OCI-LY1 (cell line): ENCODE measurements at regions not wholly inside any gene's neighbourhood (a gene's known extent, or its start where the extent isn't known, plus 50 kb on each side); places are given as distances from the start of the nearest gene placed in this dataset.

Source experiments
- H2AFZ ChIP-seq: fragments of 200-600 bp; sonication (generic), shearing (Covaris generic); 2 replicates; pipeline ENCODE4 v1.6.0; 2014; ENCODE audit warnings: antibody characterized with exemption, mild to moderate bottlenecking, low read length
- H3F3A ChIP-seq: fragments of 200-600 bp; sonication (generic), shearing (Covaris generic); 2 replicates; pipeline ENCODE4 v1.6.0; 2014; ENCODE audit warnings: mild to moderate bottlenecking, antibody characterized with exemption, low read length, moderate library complexity; ENCODE audit not compliant: insufficient read depth
- H3K27ac ChIP-seq: fragments of 200-600 bp; sonication (generic); 2 replicates; pipeline ENCODE4 v1.5.1; 2014; ENCODE audit warnings: low read length, mixed run types, mild to moderate bottlenecking, low read depth; ENCODE audit not compliant: poor library complexity, severe bottlenecking
- H3K27me3 ChIP-seq: fragments of 200-600 bp; sonication (generic); 2 replicates; pipeline ENCODE4 v1.6.0; 2014; ENCODE audit warnings: antibody characterized with exemption, mild to moderate bottlenecking, low read length, moderate library complexity; ENCODE audit not compliant: insufficient read depth
- H3K36me3 ChIP-seq: fragments of 200-600 bp; sonication (generic); 2 replicates; pipeline ENCODE4 v1.6.1; 2014; ENCODE audit warnings: mild to moderate bottlenecking, antibody characterized with exemption, low read length, moderate library complexity, mixed read lengths; ENCODE audit not compliant: insufficient read depth
- H3K4me1 ChIP-seq: fragments of 200-600 bp; sonication (generic); 2 replicates; pipeline ENCODE4 v1.5.1; 2014; ENCODE audit warnings: mild to moderate bottlenecking, low read length, moderate library complexity; ENCODE audit not compliant: insufficient read depth, severe bottlenecking
- H3K4me2 ChIP-seq: fragments of 200-600 bp; sonication (generic), shearing (Covaris generic); 2 replicates; pipeline ENCODE4 v1.6.1; 2014; ENCODE audit warnings: low read length
- H3K4me3 ChIP-seq: fragments of 200-600 bp; sonication (generic); 2 replicates; pipeline ENCODE4 v1.5.1; 2014; ENCODE audit warnings: low read length, low read depth, mild to moderate bottlenecking, mixed read lengths; ENCODE audit not compliant: poor library complexity, severe bottlenecking
- H3K79me2 ChIP-seq: fragments of 200-600 bp; shearing (Covaris generic); 2 replicates; pipeline ENCODE4 v1.6.1; 2016; ENCODE audit warnings: mixed run types, low read length, mixed read lengths; ENCODE audit not compliant: insufficient read depth
- H3K9ac ChIP-seq: fragments of 200-600 bp; sonication (generic), shearing (Covaris generic); 2 replicates; pipeline ENCODE4 v1.6.1; 2014; ENCODE audit warnings: mild to moderate bottlenecking, low read length, mixed read lengths
- H3K9me2 ChIP-seq: fragments of 200-600 bp; sonication (generic), shearing (Covaris generic); 2 replicates; pipeline ENCODE4 v1.6.1; 2014; ENCODE audit warnings: low read depth, mild to moderate bottlenecking, low read length, mixed read lengths
- H3K9me3 ChIP-seq: fragments of 200-600 bp; shearing (Covaris generic); 2 replicates; pipeline ENCODE4 v1.6.1; 2014; ENCODE audit warnings: low read length, mixed read lengths
- H4K20me1 ChIP-seq: fragments of 200-600 bp; sonication (generic), shearing (Covaris generic); 2 replicates; pipeline ENCODE4 v1.6.0; 2016; ENCODE audit warnings: mild to moderate bottlenecking, low read length; ENCODE audit not compliant: insufficient read depth
- CTCF ChIP-seq: fragments of 200-600 bp; sonication (generic), shearing (Covaris generic); IDR thresholded peaks from 2 replicates; pipeline ENCODE4 v1.5.1; 2017; ENCODE audit warnings: mild to moderate bottlenecking, antibody characterized with exemption, low read length, moderate library complexity, mixed read lengths
- EZH2 ChIP-seq: fragments of 200-600 bp; sonication (generic), shearing (Covaris generic); IDR thresholded peaks from 2 replicates; pipeline ENCODE4 v1.8.0; 2017; ENCODE audit warnings: borderline replicate concordance, mixed run types, mild to moderate bottlenecking, antibody characterized with exemption, low read length, moderate library complexity, mixed read lengths

GRCh38 chr7:46518713-46519112 is 597.6 kb upstream of the IGFBP3 start:
- Histone ChIP-seq H3F3A (no peaks in the 10 kb centered on the region), H4K20me1 (no peaks in the 10 kb centered on the region), H3K9me2 (0 out of 2 replicates have a peak, but pooled peaks cover 4% of the 10 kb centered on the region), H3K9ac (no peak overlapping the region), H3K9me3 (no peaks in the 10 kb centered on the region), H3K27me3 (no peaks in the 10 kb centered on the region), H3K79me2 (no peaks in the 10 kb centered on the region), H3K36me3 (no peaks in the 10 kb centered on the region), H3K4me3 (no peak overlapping the region), H3K4me2 (no peak overlapping the region), H2AFZ (no peak overlapping the region), H3K4me1 (no peaks in the 10 kb centered on the region), H3K27ac (no peak overlapping the region)
- TF ChIP-seq CTCF (no peak), EZH2 (no peak)

- H3K36me3 ChIP-seq, result no peaks in the 10 kb centered on the region
- no peaks in the 10 kb centered on the region for H3K9me3 ChIP-seq
- no peak overlapping the region for H2AFZ ChIP-seq
- H3K27me3 ChIP-seq, result no peaks in the 10 kb centered on the region
- no peak overlapping the region for H3K9ac ChIP-seq
- no peaks in the 10 kb centered on the region for H3K79me2 ChIP-seq
- TF ChIP-seq EZH2 (no peak), CTCF (no peak)
- H3K27ac ChIP-seq, result no peak overlapping the region
- H3K4me2 ChIP-seq, result no peak overlapping the region
- H3K9me2 ChIP-seq, result 0 out of 2 replicates have a peak, but pooled peaks cover 4% of the 10 kb centered on the region
- no peaks in the 10 kb centered on the region for H4K20me1 ChIP-seq
- H3F3A ChIP-seq, result no peaks in the 10 kb centered on the region
- H3K4me3 ChIP-seq, result no peak overlapping the region
- no peaks in the 10 kb centered on the region for H3K4me1 ChIP-seq
Observed at GRCh38 chr7:46515844-46516590, 594.9 kb upstream of the IGFBP3 start.

GRCh38 chr7:46513447-46513848 is 592.4 kb upstream of the IGFBP3 start:
- Histone ChIP-seq H3K9me3 (no peaks in the 10 kb centered on the region), H3K36me3 (no peaks in the 10 kb centered on the region), H4K20me1 (no peaks in the 10 kb centered on the region), H3K4me2 (no peak overlapping the region), H3K9me2 (no peaks in the 10 kb centered on the region), H3K4me3 (no peak overlapping the region), H3K27me3 (no peaks in the 10 kb centered on the region), H3K27ac (no peak overlapping the region), H2AFZ (no peak overlapping the region), H3F3A (no peaks in the 10 kb centered on the region), H3K79me2 (no peaks in the 10 kb centered on the region), H3K9ac (no peak overlapping the region), H3K4me1 (no peaks in the 10 kb centered on the region)
- no peak for TF ChIP-seq EZH2
- TF ChIP-seq CTCF, result no peak
